ENCODE measurements at regions not wholly inside any gene's neighbourhood (a gene's known extent, or its start where the extent isn't known, plus 50 kb on each side); places are given as distances from the start of the nearest gene placed in this dataset.

GRCh38 chr14:97843066-97843465 is 1045.9 kb downstream of the VRK1 start:
- no peak for ATAC-seq
- peaks cover 7 to 9% of the 10 kb centered on the region in 2 donors for H3K27me3 Mint-ChIP-seq (ENCODE audit: low read depth in 2 of 2)

DNA sequence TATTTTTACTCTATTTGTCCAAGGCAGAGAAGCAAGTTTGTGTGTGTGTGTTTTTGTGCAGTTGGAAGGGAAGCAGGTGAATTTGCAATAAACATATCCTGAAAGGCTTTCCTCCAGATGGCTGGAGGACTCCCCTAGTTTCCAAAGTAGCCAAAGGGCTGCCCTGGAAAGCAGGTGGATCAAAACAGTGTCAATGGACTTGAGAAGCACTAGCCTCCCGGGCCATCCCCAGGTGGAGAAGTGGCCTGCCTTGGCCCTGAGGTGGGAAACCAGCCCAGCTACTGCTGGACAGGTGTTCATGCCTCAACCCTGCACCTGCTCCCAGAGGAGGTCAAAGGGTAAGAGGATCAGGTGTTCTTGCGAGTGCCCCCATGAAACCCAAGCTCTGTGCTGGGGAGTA is 1046.9 kb downstream of the VRK1 start:
- DNase-seq (no peak), ATAC-seq (no peak)
- no peak overlapping the region for H3K4me3 ChIP-seq (ENCODE audit: low read length)
- Mint-ChIP-seq H3K4me3 (no peak overlapping the region), H3K27me3 (ENCODE audit: low read depth in 2 of 2) (peaks cover 7 to 9% of the 10 kb centered on the region in 2 donors), H3K36me3 (no peaks in the 10 kb centered on the region), H3K4me1 (peaks cover 5 to 8% of the 10 kb centered on the region in 2 donors), H3K27ac (no peak overlapping the region), H3K9me3 (no peaks in the 10 kb centered on the region)
- no peak overlapping the region for H3K27ac ChIP-seq (ENCODE audit: low read length)
- H3K9me3 ChIP-seq (ENCODE audit: control insufficient read depth, insufficient read depth, low read length): no peaks in the 10 kb centered on the region
- TF ChIP-seq, protein P1, sequence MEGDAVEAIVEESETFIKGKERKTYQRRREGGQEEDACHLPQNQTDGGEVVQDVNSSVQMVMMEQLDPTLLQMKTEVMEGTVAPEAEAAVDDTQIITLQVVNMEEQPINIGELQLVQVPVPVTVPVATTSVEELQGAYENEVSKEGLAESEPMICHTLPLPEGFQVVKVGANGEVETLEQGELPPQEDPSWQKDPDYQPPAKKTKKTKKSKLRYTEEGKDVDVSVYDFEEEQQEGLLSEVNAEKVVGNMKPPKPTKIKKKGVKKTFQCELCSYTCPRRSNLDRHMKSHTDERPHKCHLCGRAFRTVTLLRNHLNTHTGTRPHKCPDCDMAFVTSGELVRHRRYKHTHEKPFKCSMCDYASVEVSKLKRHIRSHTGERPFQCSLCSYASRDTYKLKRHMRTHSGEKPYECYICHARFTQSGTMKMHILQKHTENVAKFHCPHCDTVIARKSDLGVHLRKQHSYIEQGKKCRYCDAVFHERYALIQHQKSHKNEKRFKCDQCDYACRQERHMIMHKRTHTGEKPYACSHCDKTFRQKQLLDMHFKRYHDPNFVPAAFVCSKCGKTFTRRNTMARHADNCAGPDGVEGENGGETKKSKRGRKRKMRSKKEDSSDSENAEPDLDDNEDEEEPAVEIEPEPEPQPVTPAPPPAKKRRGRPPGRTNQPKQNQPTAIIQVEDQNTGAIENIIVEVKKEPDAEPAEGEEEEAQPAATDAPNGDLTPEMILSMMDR (IDR thresholded peaks at IDR 0.05): no peak
- H3K27me3 ChIP-seq (ENCODE audit: control insufficient read depth, insufficient read depth, low read length): no peaks in the 10 kb centered on the region
- H3K36me3 ChIP-seq (ENCODE audit: control insufficient read depth, insufficient read depth, low read length): no peaks in the 10 kb centered on the region
- H3K4me1 ChIP-seq (ENCODE audit: control insufficient read depth, insufficient read depth, low read length): no peaks in the 10 kb centered on the region
- 100% methylated on average over 2 of the region's 2 CpGs for WGBS (ENCODE audit: insufficient coverage)
- intact Hi-C loops (cut with micrococcal nuclease): no loop called here

More at GRCh38 chr14:97843066-97843465, 1045.9 kb downstream of the VRK1 start:
- 75% methylated on average over 5 of the region's 5 CpGs for WGBS (ENCODE audit: insufficient coverage)
- H3K36me3 ChIP-seq (ENCODE audit: control insufficient read depth, insufficient read depth, low read length): no peaks in the 10 kb centered on the region
- Mint-ChIP-seq H3K4me3 (no peak overlapping the region), H3K36me3 (no peaks in the 10 kb centered on the region), H3K27ac (no peak overlapping the region), H3K4me1 (peaks cover 5 to 8% of the 10 kb centered on the region in 2 donors), H3K9me3 (no peaks in the 10 kb centered on the region)
- TF ChIP-seq, protein P1 (IDR thresholded peaks at IDR 0.05): no peak
- DNase-seq: no peak
- intact Hi-C loops (cut with micrococcal nuclease): no loop called here
- no peak overlapping the region for H3K4me3 ChIP-seq (ENCODE audit: low read length)
- H3K27me3 ChIP-seq (ENCODE audit: control insufficient read depth, insufficient read depth, low read length): no peaks in the 10 kb centered on the region
- no peak overlapping the region for H3K27ac ChIP-seq (ENCODE audit: low read length)
- H3K4me1 ChIP-seq (ENCODE audit: control insufficient read depth, insufficient read depth, low read length): no peaks in the 10 kb centered on the region
- no peaks in the 10 kb centered on the region for H3K9me3 ChIP-seq (ENCODE audit: control insufficient read depth, insufficient read depth, low read length)

DNA sequence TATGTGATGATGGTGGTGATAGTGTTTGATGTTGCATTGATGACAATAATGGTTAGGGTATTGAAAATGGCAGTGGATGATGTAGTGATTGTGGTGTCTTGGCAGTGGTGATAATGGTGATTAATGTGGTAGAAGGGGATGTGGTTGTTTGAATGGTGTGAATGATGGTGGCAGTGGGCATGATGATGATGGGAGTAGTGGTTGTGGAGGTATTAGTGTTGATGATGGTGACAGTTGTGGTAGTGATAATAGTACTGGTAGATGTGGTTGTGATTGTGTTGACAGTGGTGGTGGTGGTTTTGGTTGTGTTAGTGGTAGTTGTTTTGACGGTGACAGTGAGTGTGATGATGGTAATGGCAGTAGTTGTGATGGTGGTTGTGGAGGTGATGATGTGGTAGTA is 1049.0 kb downstream of the VRK1 start:
- H3K9me3 Mint-ChIP-seq: no peaks in the 10 kb centered on the region

More for the DNA sequence above, 1049.0 kb downstream of the VRK1 start:
- TF ChIP-seq, protein P1 (IDR thresholded peaks at IDR 0.05): no peak
- intact Hi-C loops (cut with micrococcal nuclease): no loop called here
- peak in 2 of 3 donors; percentile 47 to 80 for ATAC-seq
- H3K27me3 Mint-ChIP-seq (ENCODE audit: low read depth in 2 of 2): peaks cover 7 to 9% of the 10 kb centered on the region in 2 donors
- peak in 1 of 2 donors; percentile 14 for DNase-seq
- Histone ChIP-seq H3K9me3 (ENCODE audit: control insufficient read depth, insufficient read depth, low read length) (no peaks in the 10 kb centered on the region), H3K4me1 (ENCODE audit: control insufficient read depth, insufficient read depth, low read length) (no peaks in the 10 kb centered on the region), H3K27ac (ENCODE audit: low read length) (peak overlapping the region; percentile 2), H3K27me3 (ENCODE audit: control insufficient read depth, insufficient read depth, low read length) (no peaks in the 10 kb centered on the region), H3K36me3 (ENCODE audit: control insufficient read depth, insufficient read depth, low read length) (no peaks in the 10 kb centered on the region), H3K4me3 (ENCODE audit: low read length) (no peak overlapping the region)
- no peaks in the 10 kb centered on the region for H3K36me3 Mint-ChIP-seq
- H3K27ac Mint-ChIP-seq: no peak overlapping the region
- no peak overlapping the region for H3K4me3 Mint-ChIP-seq
- 28% methylated on average over 1 of the region's 1 CpG for WGBS (ENCODE audit: insufficient coverage)
- H3K4me1 Mint-ChIP-seq: peaks cover 5 to 8% of the 10 kb centered on the region in 2 donors
